IPS DF 6.9 (cell line): ENCODE measurements at regions not wholly inside any gene's neighbourhood (a gene's known extent, or its start where the extent isn't known, plus 50 kb on each side); places are given as distances from the start of the nearest gene placed in this dataset.

Experiments used
- DNase-seq: peaks from one replicate; pipeline ENCODE4 v3.0.0-alpha.2; 2013; ENCODE audit warnings: low read depth, low spot score
- H3K27ac ChIP-seq: one replicate; pipeline ENCODE4 v1.5.1; 2013; ENCODE audit warnings: low read length, control low read depth
- H3K27me3 ChIP-seq: 2 replicates; pipeline ENCODE4 v1.6.1; 2013; ENCODE audit warnings: mild to moderate bottlenecking, low read length; ENCODE audit not compliant: control insufficient read depth, insufficient read depth
- H3K36me3 ChIP-seq: 2 replicates; pipeline ENCODE4 v1.6.1; 2013; ENCODE audit warnings: low read length; ENCODE audit not compliant: control insufficient read depth, insufficient read depth
- H3K4me1 ChIP-seq: 2 replicates; pipeline ENCODE4 v1.6.1; 2013; ENCODE audit warnings: low read length; ENCODE audit not compliant: control insufficient read depth, insufficient read depth
- H3K4me3 ChIP-seq: 2 replicates; pipeline ENCODE4 v1.5.1; 2013; ENCODE audit warnings: mild to moderate bottlenecking, low read length
- H3K9me3 ChIP-seq: 2 replicates; pipeline ENCODE4 v1.6.1; 2013; ENCODE audit warnings: low read length, inconsistent platforms; ENCODE audit not compliant: control insufficient read depth, insufficient read depth
- WGBS: extraction: QIAGEN DNeasy Blood & Tissue Kit; methylation state at CpG from one replicate; pipeline ENCODE4 v1.1.7; 2013; ENCODE audit warnings: mixed read lengths, missing lambda C conversion rate; ENCODE audit not compliant: insufficient read length, insufficient coverage; 5-methylcytosine and 5-hydroxymethylcytosine counted together

GRCh38 chr17:54789101-54789880 lies 111.4 kb upstream of the TOM1L1 start:
- Histone ChIP-seq H3K27me3 (no peaks in the 10 kb centered on the region), H3K36me3 (no peaks in the 10 kb centered on the region), H3K4me1 (no peaks in the 10 kb centered on the region), H3K4me3 (no peak overlapping the region), H3K27ac (no peak overlapping the region), H3K9me3 (no peaks in the 10 kb centered on the region)
- DNase-seq, result no peak
- WGBS, result 100% methylated on average over 1 of the region's 10 CpGs

GRCh38 chr17:54793271-54793670 lies 107.4 kb upstream of the TOM1L1 start:
- no peak overlapping the region for H3K4me3 ChIP-seq
- H3K27me3 ChIP-seq, result no peaks in the 10 kb centered on the region
- no peaks in the 10 kb centered on the region for H3K4me1 ChIP-seq
- no peaks in the 10 kb centered on the region for H3K36me3 ChIP-seq
- no CpG with 5 or more reads among the region's 3 CpGs for WGBS
- H3K27ac ChIP-seq, result no peak overlapping the region
- no peaks in the 10 kb centered on the region for H3K9me3 ChIP-seq
- no peak for DNase-seq

DNA sequence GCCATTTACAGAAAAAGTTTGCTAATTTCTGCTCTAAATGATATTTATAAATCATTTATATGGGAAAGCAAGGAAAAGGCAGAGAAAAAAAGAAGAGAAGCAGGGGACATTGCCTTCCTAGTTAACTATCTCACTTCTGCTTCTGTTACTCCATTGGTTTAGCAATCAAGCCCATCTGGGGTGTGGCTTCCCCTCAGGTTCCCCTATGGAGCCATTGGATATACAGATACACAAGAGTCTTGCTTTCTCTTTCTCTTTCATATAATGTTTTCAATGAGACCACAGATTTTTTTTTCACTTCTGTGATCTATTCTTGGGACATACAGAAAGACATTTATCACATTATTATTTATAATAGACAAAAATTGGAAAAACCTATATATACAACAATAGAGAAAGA lies 105.6 kb upstream of the TOM1L1 start:
- Histone ChIP-seq H3K4me3 (no peak overlapping the region), H3K27ac (no peak overlapping the region), H3K36me3 (no peaks in the 10 kb centered on the region), H3K4me1 (no peaks in the 10 kb centered on the region), H3K9me3 (no peaks in the 10 kb centered on the region), H3K27me3 (no peaks in the 10 kb centered on the region)
- no peak for DNase-seq

- Histone ChIP-seq H3K36me3 (no peaks in the 10 kb centered on the region), H3K27me3 (no peaks in the 10 kb centered on the region), H3K4me3 (no peak overlapping the region), H3K9me3 (no peaks in the 10 kb centered on the region), H3K4me1 (no peaks in the 10 kb centered on the region), H3K27ac (no peak overlapping the region)
- WGBS, result no CpG with 5 or more reads among the region's 2 CpGs
- DNase-seq, result no peak
Measured at GRCh38 chr17:54807331-54807730, 93.3 kb upstream of the TOM1L1 start.

GRCh38 chr17:54813896-54814295 lies 86.8 kb upstream of the TOM1L1 start:
- no peaks in the 10 kb centered on the region for H3K36me3 ChIP-seq
- H3K27ac ChIP-seq, result no peak overlapping the region
- no peaks in the 10 kb centered on the region for H3K9me3 ChIP-seq
- no peak overlapping the region for H3K4me3 ChIP-seq
- no peaks in the 10 kb centered on the region for H3K4me1 ChIP-seq
- no CpG with 5 or more reads among the region's 1 CpG for WGBS
- DNase-seq, result no peak
- no peaks in the 10 kb centered on the region for H3K27me3 ChIP-seq

DNA sequence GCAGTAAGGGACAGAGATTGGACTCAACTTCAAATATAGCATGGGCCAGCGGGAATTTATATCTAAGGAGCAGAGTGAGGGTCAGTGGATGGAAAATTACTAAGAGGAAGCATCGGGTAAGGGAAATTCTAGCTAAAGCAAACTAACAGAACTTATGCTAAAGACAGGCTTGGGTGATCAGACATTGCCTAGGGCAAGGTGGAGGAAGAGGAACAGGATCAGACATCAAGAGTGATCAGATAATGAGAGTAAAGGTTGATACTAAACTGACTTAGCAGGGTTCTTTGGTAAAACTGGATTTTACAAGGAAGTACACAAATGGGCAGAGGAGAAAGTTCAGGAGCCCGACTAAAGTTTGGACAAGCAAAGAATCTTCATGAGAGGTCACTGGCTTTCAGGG lies 86.3 kb upstream of the TOM1L1 start:
- WGBS, result no CpG with 5 or more reads among the region's 3 CpGs
- Histone ChIP-seq H3K9me3 (no peaks in the 10 kb centered on the region), H3K27ac (no peak overlapping the region), H3K36me3 (no peaks in the 10 kb centered on the region), H3K4me1 (no peaks in the 10 kb centered on the region), H3K4me3 (no peak overlapping the region), H3K27me3 (no peaks in the 10 kb centered on the region)
- DNase-seq, result no peak

GRCh38 chr17:54834086-54834485 lies 66.6 kb upstream of the TOM1L1 start:
- no peaks in the 10 kb centered on the region; the same call in 1 of the 2 replicates for H3K4me1 ChIP-seq
- peaks cover 2% of the 10 kb centered on the region; the same call in 1 of the 2 replicates for H3K9me3 ChIP-seq
- no peak overlapping the region for H3K4me3 ChIP-seq
- WGBS, result no CpG with 5 or more reads among the region's 3 CpGs
- no peak overlapping the region for H3K27ac ChIP-seq
- DNase-seq, result no peak
- no peaks in the 10 kb centered on the region for H3K36me3 ChIP-seq
- H3K27me3 ChIP-seq, result no peaks in the 10 kb centered on the region

GRCh38 chr17:54835015-54835414 lies 65.6 kb upstream of the TOM1L1 start:
- Histone ChIP-seq H3K27ac (no peak overlapping the region), H3K36me3 (no peaks in the 10 kb centered on the region), H3K4me3 (no peak overlapping the region), H3K9me3 (peaks cover 2% of the 10 kb centered on the region; the same call in 1 of the 2 replicates), H3K27me3 (no peaks in the 10 kb centered on the region), H3K4me1 (no peaks in the 10 kb centered on the region; the same call in 1 of the 2 replicates)
- WGBS, result no CpG with 5 or more reads among the region's 2 CpGs
- DNase-seq, result no peak

DNA sequence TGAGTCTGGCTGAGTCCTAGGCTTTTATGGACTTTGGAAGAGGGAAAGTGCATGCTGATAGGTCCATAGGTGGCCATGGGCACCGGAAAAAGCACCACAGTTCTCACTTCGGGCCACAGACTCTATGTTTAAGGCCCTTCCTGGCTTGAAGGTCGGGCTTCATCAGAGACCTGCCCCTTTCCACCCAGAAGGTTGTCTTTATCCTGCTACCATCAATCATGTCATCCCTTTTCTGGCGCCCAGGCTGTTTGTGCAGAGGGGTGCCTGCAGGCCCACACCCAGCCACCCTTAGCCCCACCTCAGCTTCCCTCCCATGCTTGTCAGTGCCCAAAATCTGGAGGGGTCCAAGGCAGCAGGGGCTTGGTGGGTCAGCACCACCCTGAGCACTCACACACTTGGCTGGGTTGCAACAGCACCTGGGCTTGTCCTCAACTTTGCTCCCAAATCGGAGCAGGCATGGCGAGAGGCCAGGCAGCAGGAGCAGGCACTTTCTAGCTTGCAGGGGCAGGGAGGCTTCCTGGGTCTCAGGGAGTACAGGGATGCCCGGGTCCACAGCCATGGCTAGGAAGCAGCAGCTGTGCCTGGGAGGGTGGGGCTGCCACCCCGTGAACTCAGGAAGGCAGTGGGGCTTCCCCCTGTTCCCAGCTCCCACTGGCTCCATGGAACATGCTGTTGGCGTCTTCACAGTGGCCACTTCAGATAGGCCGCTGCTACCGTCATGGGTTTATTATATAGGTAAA lies 63.8 kb upstream of the TOM1L1 start:
- Histone ChIP-seq H3K36me3 (no peaks in the 10 kb centered on the region), H3K27ac (no peak overlapping the region), H3K9me3 (peaks cover 2% of the 10 kb centered on the region; the same call in 1 of the 2 replicates), H3K4me1 (no peaks in the 10 kb centered on the region; the same call in 1 of the 2 replicates), H3K27me3 (no peaks in the 10 kb centered on the region), H3K4me3 (no peak overlapping the region)
- no peak for DNase-seq
- WGBS, result no CpG with 5 or more reads among the region's 11 CpGs

GRCh38 chr17:54838651-54839421 lies 61.8 kb upstream of the TOM1L1 start:
- DNase-seq, result no peak
- Histone ChIP-seq H3K36me3 (no peaks in the 10 kb centered on the region), H3K9me3 (peaks cover 2% of the 10 kb centered on the region; the same call in 1 of the 2 replicates), H3K4me3 (no peak overlapping the region), H3K27ac (no peak overlapping the region), H3K27me3 (no peaks in the 10 kb centered on the region), H3K4me1 (no peaks in the 10 kb centered on the region; the same call in 1 of the 2 replicates)
- no CpG with 5 or more reads among the region's 3 CpGs for WGBS
